Peyer's patch (tissue), 4 donors: ENCODE measurements at regions not wholly inside any gene's neighbourhood (a gene's known extent, or its start where the extent isn't known, plus 50 kb on each side); places are given as distances from the start of the nearest gene placed in this dataset.

ENCODE experiments used
- CTCF ChIP-seq, 6 experiments: fragments of 450-650 bp in 4 of 6; fragments of 200-600 bp in 2 of 6; sonication (generic) in 1 of 6; IDR thresholded peaks; one replicate each; pipeline ENCODE4 v1.5.1; 2017 to 2019; ENCODE audit warnings: antibody characterized with exemption in 6 of 6, mild to moderate bottlenecking in 3 of 6, moderate library complexity in 1 of 6
- POLR2A ChIP-seq, 2 donors: fragments of 450-650 bp; IDR thresholded peaks; one replicate each; pipeline ENCODE4 v1.5.1; 2017; ENCODE audit warnings: antibody characterized with exemption in 2 of 2, mild to moderate bottlenecking in 2 of 2, moderate library complexity in 2 of 2

DNA sequence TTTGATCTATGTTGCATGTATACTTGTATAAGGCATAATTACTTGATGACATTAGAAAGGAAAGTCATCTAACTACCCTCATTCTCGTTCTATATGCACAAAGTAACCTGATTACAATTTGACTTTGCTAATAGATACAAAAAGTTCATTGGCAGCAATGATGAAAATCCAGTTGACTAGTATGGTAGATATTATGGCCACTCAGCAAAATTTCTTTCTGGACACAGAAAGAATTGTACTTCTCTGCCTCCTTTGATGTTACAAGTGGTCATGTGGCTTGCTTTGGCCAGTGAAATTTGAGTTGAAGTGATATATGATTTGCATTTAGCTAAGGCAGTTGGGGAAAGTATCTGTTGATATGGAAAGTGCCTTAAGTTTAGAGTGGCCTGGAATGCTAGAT is 723.7 kb upstream of the ARRDC3 start:
- TF ChIP-seq CTCF (IDR thresholded peaks at IDR 0.05) (no peak), POLR2A (IDR thresholded peaks at IDR 0.05) (no peak)
